HCT116 (cell line): ENCODE measurements at regions not wholly inside any gene's neighbourhood (a gene's known extent, or its start where the extent isn't known, plus 50 kb on each side); places are given as distances from the start of the nearest gene placed in this dataset.

Experiments
- ATAC-seq: fragments of 200-7000 bp; cut with Tn5 transposase; 2 replicates; pipeline ENCODE4 v1.9.1; 2020; ENCODE audit warnings: mild to moderate bottlenecking, moderate library complexity
- BruUV-seq: library from RNA; stranded (reverse); fragments of 400-500 nt; replicated peaks from 2 replicates; lab custom pipeline; 2021; lab: Mats Ljungman, UMichigan
- CTCF ChIA-PET: fragments of 300-600 bp; sonication (Branson Sonifier 250); formaldehyde crosslinking; loops from one replicate; lab custom pipeline; 2021; ENCODE audit warnings: antibody characterized with exemption; lab: Charles Lee
- POLR2A ChIA-PET: fragments of 300-600, 350-600 bp; sonication (Branson Sonifier 250); formaldehyde crosslinking; loops from one replicate; lab custom pipeline; 2021; ENCODE audit warnings: antibody characterized with exemption; lab: Charles Lee
- RAD21 ChIA-PET, 2 experiments: fragments of 300-600 bp; sonication (Branson Sonifier 250); formaldehyde crosslinking; loops; one replicate each; lab custom pipeline; 2023; ENCODE audit warnings: low total read pairs in 2 of 2; ENCODE audit not compliant: uncharacterized antibody in 2 of 2, unreplicated experiment in 2 of 2, low non-redundant PET in 1 of 2; lab: Charles Lee
- DNase-seq: peaks from one replicate; pipeline ENCODE4 v3.0.0-alpha.2; 2010; ENCODE audit warnings: low read depth, low spot score
- H2AFZ ChIP-seq: fragments of 200-600 bp; shearing (Covaris generic), sonication (generic); 2 replicates; pipeline ENCODE4 v1.6.1; 2017; ENCODE audit warnings: low read depth, mixed run types, mixed read lengths, antibody characterized with exemption, low read length; ENCODE audit not compliant: poor library complexity, severe bottlenecking
- H3K27ac ChIP-seq: 2 replicates; pipeline ENCODE4 v1.5.1; 2012; ENCODE audit warnings: low read depth, low read length
- H3K27me3 ChIP-seq: fragments of 200-600 bp; sonication (generic); 2 replicates; pipeline ENCODE4 v1.6.1; 2016; ENCODE audit warnings: mixed run types, low read length, mixed read lengths; ENCODE audit not compliant: insufficient read depth
- H3K36me3 ChIP-seq, 2 experiments: fragments of 200-500 bp in 1 of 2; fragments of 200-600 bp in 1 of 2; sonication (Bioruptor generic) in 1 of 2; sonication (generic) in 1 of 2; 2 replicates each; pipeline versions ENCODE4 v1.5.1 to v1.6.1; 2014 to 2016; ENCODE audit warnings: low read length in 2 of 2, inconsistent platforms in 1 of 2, mixed read lengths in 1 of 2, mixed run types in 1 of 2; ENCODE audit not compliant: insufficient read depth in 2 of 2, control insufficient read depth in 1 of 2
- H3K4me1 ChIP-seq, 2 experiments: fragments of 200-600 bp in 1 of 2; sonication (generic) in 1 of 2; 2 replicates each; pipeline versions ENCODE4 v1.5.1 to v1.6.1; 2012 to 2017; ENCODE audit warnings: low read length in 2 of 2, inconsistent platforms in 1 of 2, mild to moderate bottlenecking in 1 of 2, mixed read lengths in 1 of 2, mixed run types in 1 of 2, moderate library complexity in 1 of 2; ENCODE audit not compliant: insufficient read depth in 2 of 2, control insufficient read depth in 1 of 2
- H3K4me2 ChIP-seq: fragments of 200-600 bp; sonication (generic); 2 replicates; pipeline ENCODE4 v1.6.1; 2017; ENCODE audit warnings: mixed run types, low read length, mixed read lengths
- H3K4me3 ChIP-seq, 2 experiments: fragments of 200-600 bp in 1 of 2; sonication (generic) in 1 of 2; replicated peaks in 1 of 2; 2 replicates each; pipeline ENCODE4 v1.5.1; 2011 to 2016; ENCODE audit warnings: low read length in 2 of 2, control low read depth in 1 of 2, low read depth in 1 of 2, mild to moderate bottlenecking in 1 of 2, mixed read lengths in 1 of 2, mixed run types in 1 of 2
- H3K79me2 ChIP-seq: fragments of 200-600 bp; sonication (generic); 2 replicates; pipeline ENCODE4 v1.6.1; 2017; ENCODE audit warnings: mild to moderate bottlenecking, mixed run types, low read length, moderate library complexity, mixed read lengths; ENCODE audit not compliant: insufficient read depth
- H3K9ac ChIP-seq: fragments of 200-600 bp; sonication (generic); 2 replicates; pipeline ENCODE4 v1.6.1; 2016; ENCODE audit warnings: low read length, mixed read lengths
- H3K9me2 ChIP-seq: fragments of 200-600 bp; sonication (generic), shearing (Covaris generic); 2 replicates; pipeline ENCODE4 v1.6.1; 2017; ENCODE audit warnings: mixed run types, mild to moderate bottlenecking, moderate library complexity; ENCODE audit not compliant: insufficient read depth
- H3K9me3 ChIP-seq, 2 experiments: fragments of 200-500 bp in 1 of 2; fragments of 200-600 bp in 1 of 2; sonication (Bioruptor generic) in 1 of 2; sonication (generic) in 1 of 2; 2 replicates each; pipeline ENCODE4 v1.6.1; 2014 to 2017; ENCODE audit warnings: low read length in 2 of 2, mixed read lengths in 2 of 2, inconsistent platforms in 1 of 2, low read depth in 1 of 2, mild to moderate bottlenecking in 1 of 2, mixed run types in 1 of 2, moderate library complexity in 1 of 2; ENCODE audit not compliant: control insufficient read depth in 1 of 2, insufficient read depth in 1 of 2
- H4K20me1 ChIP-seq: fragments of 200-600 bp; sonication (generic), shearing (Covaris generic); 2 replicates; pipeline ENCODE4 v1.6.1; 2017; ENCODE audit warnings: mixed run types, mild to moderate bottlenecking, moderate library complexity; ENCODE audit not compliant: insufficient read depth
- ATF3 ChIP-seq: IDR thresholded peaks from 2 replicates; pipeline ENCODE4 v1.6.1; 2012
- CBX3 ChIP-seq: IDR thresholded peaks from 2 replicates; pipeline ENCODE4 v1.6.1; 2012; ENCODE audit warnings: low read depth
- CEBPB ChIP-seq: IDR thresholded peaks from 2 replicates; pipeline ENCODE4 v1.6.1; 2012; ENCODE audit warnings: low read depth
- EZH2 ChIP-seq: fragments of 200-600 bp; sonication (generic); IDR thresholded peaks from 2 replicates; pipeline ENCODE4 v1.6.1; 2017; ENCODE audit warnings: antibody characterized with exemption, mixed run types
- EZH2phosphoT487 ChIP-seq: fragments of 200-600 bp; IDR thresholded peaks from 2 replicates; pipeline ENCODE4 v1.6.1; 2018; ENCODE audit warnings: antibody characterized with exemption, borderline replicate concordance
- FOSL1 ChIP-seq: IDR thresholded peaks from 2 replicates; pipeline ENCODE4 v1.6.1; 2012; ENCODE audit warnings: low read depth
- JUND ChIP-seq: IDR thresholded peaks from 2 replicates; pipeline ENCODE4 v1.6.1; 2012
- MAX ChIP-seq: IDR thresholded peaks from 2 replicates; pipeline ENCODE4 v1.6.1; 2012
- POLR2A ChIP-seq: IDR thresholded peaks from 2 replicates; pipeline ENCODE4 v1.7.0; 2011; ENCODE audit warnings: borderline replicate concordance; ENCODE audit not compliant: insufficient read depth, insufficient read length; ENCODE audit errors: extremely low read depth
- POLR2AphosphoS5 ChIP-seq: IDR thresholded peaks from 2 replicates; pipeline ENCODE4 v1.6.1; 2011; ENCODE audit warnings: mild to moderate bottlenecking, low read depth, low read length, moderate library complexity
- RAD21 ChIP-seq: IDR thresholded peaks from 2 replicates; pipeline ENCODE4 v1.6.1; 2012; ENCODE audit warnings: low read depth, mild to moderate bottlenecking
- SIN3A ChIP-seq: IDR thresholded peaks from 2 replicates; pipeline ENCODE4 v1.6.1; 2012; ENCODE audit warnings: low read depth
- SP1 ChIP-seq: IDR thresholded peaks from 2 replicates; pipeline ENCODE4 v1.6.1; 2012; ENCODE audit warnings: low read depth
- SRF ChIP-seq: IDR thresholded peaks from 2 replicates; pipeline ENCODE4 v1.6.1; 2012; ENCODE audit warnings: low read depth
- TCF7L2 ChIP-seq: IDR thresholded peaks from 2 replicates; pipeline ENCODE4 v1.7.0; 2011; ENCODE audit warnings: borderline replicate concordance, inconsistent platforms; ENCODE audit not compliant: insufficient read depth, insufficient read length; ENCODE audit errors: extremely low read depth
- ZBTB33 ChIP-seq: IDR thresholded peaks from 2 replicates; pipeline ENCODE4 v1.6.1; 2011; ENCODE audit warnings: mild to moderate bottlenecking, low read length, moderate library complexity; ENCODE audit not compliant: insufficient replicate concordance; ENCODE audit errors: extremely low read depth
- ZNF274 ChIP-seq: fragments of 200-500 bp; sonication (Bioruptor generic); IDR thresholded peaks from 2 replicates; pipeline ENCODE4 v1.6.1; 2014; ENCODE audit warnings: mild to moderate bottlenecking, low read depth, low read length, inconsistent platforms
- intact Hi-C: fragments of 100-400 bp; cut with micrococcal nuclease; formaldehyde crosslinking; loops from 2 replicates; pipeline ENCODE4 v1.10.0; 2022

GRCh38 chr11:42490506-42490905 is 821.3 kb upstream of the API5 start:
- Histone ChIP-seq H2AFZ (no peak overlapping the region), H3K27me3 (no peaks in the 10 kb centered on the region), H3K9me3 (peaks cover 0 to 17% of the 10 kb centered on the region in 2 experiments; a peak in 2 of 4 replicates), H4K20me1 (no peaks in the 10 kb centered on the region), H3K27ac (no peak overlapping the region), H3K9ac (no peak overlapping the region), H3K36me3 (no peaks in the 10 kb centered on the region), H3K4me1 (no peaks in the 10 kb centered on the region), H3K79me2 (no peaks in the 10 kb centered on the region), H3K4me2 (no peak overlapping the region), H3K4me3 (no peak overlapping the region), H3K9me2 (no peaks in the 10 kb centered on the region)
- TF ChIP-seq CEBPB (no peak), ATF3 (no peak), MAX (no peak)
- no peak for DNase-seq
- BruUV-seq: no TSS peak
- RAD21 ChIA-PET: no interaction called here
- ATAC-seq: no peak
- CTCF ChIA-PET: no interaction called here
- intact Hi-C loops: no loop called here
- POLR2A ChIA-PET: no interaction called here

- H3K4me1 ChIP-seq: no peaks in the 10 kb centered on the region
Observed at GRCh38 chr11:42494459-42494858, 817.3 kb upstream of the API5 start.

More at GRCh38 chr11:42494459-42494858, 817.3 kb upstream of the API5 start:
- CTCF ChIA-PET: no interaction called here
- DNase-seq: no peak
- Histone ChIP-seq H3K4me2 (no peak overlapping the region), H3K9me3 (peaks cover 0 to 9% of the 10 kb centered on the region in 2 experiments; a peak in 2 of 4 replicates), H3K36me3 (no peaks in the 10 kb centered on the region), H3K27me3 (no peaks in the 10 kb centered on the region), H3K9me2 (no peaks in the 10 kb centered on the region), H3K27ac (no peak overlapping the region), H2AFZ (no peak overlapping the region), H3K79me2 (no peaks in the 10 kb centered on the region), H3K9ac (no peak overlapping the region), H3K4me3 (no peak overlapping the region), H4K20me1 (no peaks in the 10 kb centered on the region)
- BruUV-seq: no TSS peak
- RAD21 ChIA-PET: no interaction called here
- intact Hi-C loops: no loop called here
- no peak for ATAC-seq
- POLR2A ChIA-PET: no interaction called here
- no peak for TF ChIP-seq ZNF274
- no peak for TF ChIP-seq RAD21
- TF ChIP-seq SIN3A: no peak
- no peak for TF ChIP-seq EZH2
- no peak for TF ChIP-seq POLR2A
- no peak for TF ChIP-seq FOSL1
- TF ChIP-seq JUND: no peak
- no peak for TF ChIP-seq SP1
- no peak for TF ChIP-seq EZH2phosphoT487
- TF ChIP-seq CBX3: no peak
- TF ChIP-seq ZBTB33: no peak
- TF ChIP-seq CEBPB: no peak
- no peak for TF ChIP-seq SRF
- no peak for TF ChIP-seq TCF7L2
- no peak for TF ChIP-seq POLR2AphosphoS5
